MCF 10A (cell line): ENCODE measurements at regions not wholly inside any gene's neighbourhood (a gene's known extent, or its start where the extent isn't known, plus 50 kb on each side); places are given as distances from the start of the nearest gene placed in this dataset.

Source experiments
- BruUV-seq: library from RNA; stranded (reverse); fragments of 400-500 nt; replicated peaks from 2 replicates; lab custom pipeline; 2021; lab: Mats Ljungman, UMichigan
- CTCF ChIA-PET: fragments of 300-600 bp; sonication (Branson Sonifier 250); formaldehyde crosslinking; extraction: SDS; loops from one replicate; lab custom pipeline; 2021; ENCODE audit warnings: antibody characterized with exemption, inconsistent platforms; lab: Yijun Ruan, JAX
- POLR2A ChIA-PET: fragments of 300-600, 350-650 bp; sonication (Branson Sonifier 250); formaldehyde crosslinking; extraction: SDS; loops from one replicate; lab custom pipeline; 2020; ENCODE audit warnings: antibody characterized with exemption, inconsistent platforms; lab: Yijun Ruan, JAX
- DNase-seq: peaks from one replicate; pipeline ENCODE4 v3.0.0-alpha.2; 2018; ENCODE audit not compliant: unreplicated experiment
- H3K27ac Mint-ChIP-seq: one replicate; pipeline ENCODE4 v1.8.0; 2022; ENCODE audit warnings: mild to moderate bottlenecking, low read depth, mixed read lengths; ENCODE audit not compliant: unreplicated experiment
- H3K27me3 Mint-ChIP-seq: one replicate; pipeline ENCODE4 v1.8.0; 2022; ENCODE audit warnings: mixed read lengths; ENCODE audit not compliant: insufficient read depth, unreplicated experiment
- H3K36me3 Mint-ChIP-seq: one replicate; pipeline ENCODE4 v1.8.0; 2022; ENCODE audit warnings: mild to moderate bottlenecking, moderate library complexity, mixed read lengths; ENCODE audit not compliant: insufficient read depth, unreplicated experiment
- H3K4me1 Mint-ChIP-seq: one replicate; pipeline ENCODE4 v1.8.0; 2022; ENCODE audit warnings: mixed read lengths; ENCODE audit not compliant: insufficient read depth, unreplicated experiment
- H3K4me3 Mint-ChIP-seq: one replicate; pipeline ENCODE4 v1.8.0; 2022; ENCODE audit warnings: mild to moderate bottlenecking, moderate library complexity, mixed read lengths; ENCODE audit not compliant: unreplicated experiment
- H3K9me3 Mint-ChIP-seq: one replicate; pipeline ENCODE4 v1.8.0; 2022; ENCODE audit warnings: mixed read lengths; ENCODE audit not compliant: unreplicated experiment
- intact Hi-C: fragments of 100-400 bp; cut with micrococcal nuclease; formaldehyde crosslinking; loops from 2 replicates; pipeline ENCODE4 v1.14.1; 2022
- TF ChIP-seq, protein P1 (sequence below): fragments of 200-600 bp; IDR thresholded peaks from one replicate; pipeline ENCODE4 v1.8.0; 2022; ENCODE audit warnings: antibody characterized with exemption, mild to moderate bottlenecking; ENCODE audit not compliant: unreplicated experiment

DNA sequence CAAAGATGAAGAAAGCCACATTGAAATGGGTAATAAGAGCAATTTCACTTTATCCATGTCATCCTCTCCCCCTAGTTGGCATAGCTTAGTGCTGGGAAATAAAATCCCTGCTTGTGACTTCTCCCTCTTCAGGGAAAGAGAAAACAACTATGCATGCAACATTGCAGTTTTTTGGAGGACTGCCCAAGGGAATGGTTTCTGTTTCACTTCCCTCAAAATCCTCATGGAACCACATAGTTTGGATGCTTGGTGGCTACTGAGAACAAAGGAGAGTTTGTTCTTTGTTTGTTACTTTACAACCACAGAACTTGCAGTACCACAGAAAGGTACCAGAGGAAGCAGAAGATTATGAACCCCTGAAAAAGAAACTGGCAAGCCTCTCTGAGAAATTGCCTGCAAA is 384.6 kb upstream of the RORA start:
- DNase-seq, result peak; percentile 3
- CTCF ChIA-PET, result no interaction called here
- no peaks in the 10 kb centered on the region for H3K36me3 Mint-ChIP-seq

DNA sequence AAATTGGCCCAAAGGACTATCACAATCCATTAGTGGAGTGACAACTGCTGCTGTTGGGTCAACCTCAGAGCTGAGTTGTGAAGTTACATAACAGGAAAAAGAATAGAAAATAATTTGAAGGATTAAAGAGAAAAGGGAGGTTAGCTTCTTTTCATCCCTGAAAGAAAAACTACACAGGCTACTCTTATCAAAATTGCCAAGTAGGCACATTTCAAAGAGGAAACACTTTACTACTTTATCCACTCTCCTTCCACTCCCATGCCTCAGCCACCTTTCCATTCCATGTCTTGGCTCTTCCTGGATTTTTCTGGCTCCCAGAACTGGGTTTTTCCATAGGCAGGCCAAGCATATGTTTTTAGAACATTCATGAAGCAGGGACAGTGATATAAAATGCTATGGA is 384.0 kb upstream of the RORA start:
- no peaks in the 10 kb centered on the region for H3K4me1 Mint-ChIP-seq
- no TSS peak for BruUV-seq
- intact Hi-C loops, result no loop called here
- POLR2A ChIA-PET, result no interaction called here
- no peak for DNase-seq
- TF ChIP-seq, protein P1, sequence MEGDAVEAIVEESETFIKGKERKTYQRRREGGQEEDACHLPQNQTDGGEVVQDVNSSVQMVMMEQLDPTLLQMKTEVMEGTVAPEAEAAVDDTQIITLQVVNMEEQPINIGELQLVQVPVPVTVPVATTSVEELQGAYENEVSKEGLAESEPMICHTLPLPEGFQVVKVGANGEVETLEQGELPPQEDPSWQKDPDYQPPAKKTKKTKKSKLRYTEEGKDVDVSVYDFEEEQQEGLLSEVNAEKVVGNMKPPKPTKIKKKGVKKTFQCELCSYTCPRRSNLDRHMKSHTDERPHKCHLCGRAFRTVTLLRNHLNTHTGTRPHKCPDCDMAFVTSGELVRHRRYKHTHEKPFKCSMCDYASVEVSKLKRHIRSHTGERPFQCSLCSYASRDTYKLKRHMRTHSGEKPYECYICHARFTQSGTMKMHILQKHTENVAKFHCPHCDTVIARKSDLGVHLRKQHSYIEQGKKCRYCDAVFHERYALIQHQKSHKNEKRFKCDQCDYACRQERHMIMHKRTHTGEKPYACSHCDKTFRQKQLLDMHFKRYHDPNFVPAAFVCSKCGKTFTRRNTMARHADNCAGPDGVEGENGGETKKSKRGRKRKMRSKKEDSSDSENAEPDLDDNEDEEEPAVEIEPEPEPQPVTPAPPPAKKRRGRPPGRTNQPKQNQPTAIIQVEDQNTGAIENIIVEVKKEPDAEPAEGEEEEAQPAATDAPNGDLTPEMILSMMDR, result no peak
- no peak overlapping the region for H3K4me3 Mint-ChIP-seq
- CTCF ChIA-PET, result interaction anchor here (0.6 to 1.7 kb wide), 3 partner anchors 8 to 1101 kb away, joined by 3 to 5 read pairs (median 3); no protein-coding TSS in a partner anchor
- no peaks in the 10 kb centered on the region for H3K36me3 Mint-ChIP-seq
- H3K27me3 Mint-ChIP-seq, result peaks cover 11% of the 10 kb centered on the region
- H3K27ac Mint-ChIP-seq, result no peak overlapping the region
- H3K9me3 Mint-ChIP-seq, result peaks cover 8% of the 10 kb centered on the region

More for the DNA sequence above, 384.6 kb upstream of the RORA start:
- H3K4me3 Mint-ChIP-seq, result no peak overlapping the region
- intact Hi-C loops, result no loop called here
- TF ChIP-seq, protein P1, result no peak
- H3K4me1 Mint-ChIP-seq, result no peaks in the 10 kb centered on the region
- POLR2A ChIA-PET, result no interaction called here
- no TSS peak for BruUV-seq
- peaks cover 11% of the 10 kb centered on the region for H3K27me3 Mint-ChIP-seq
- H3K9me3 Mint-ChIP-seq, result peaks cover 8% of the 10 kb centered on the region
- H3K27ac Mint-ChIP-seq, result no peak overlapping the region

DNA sequence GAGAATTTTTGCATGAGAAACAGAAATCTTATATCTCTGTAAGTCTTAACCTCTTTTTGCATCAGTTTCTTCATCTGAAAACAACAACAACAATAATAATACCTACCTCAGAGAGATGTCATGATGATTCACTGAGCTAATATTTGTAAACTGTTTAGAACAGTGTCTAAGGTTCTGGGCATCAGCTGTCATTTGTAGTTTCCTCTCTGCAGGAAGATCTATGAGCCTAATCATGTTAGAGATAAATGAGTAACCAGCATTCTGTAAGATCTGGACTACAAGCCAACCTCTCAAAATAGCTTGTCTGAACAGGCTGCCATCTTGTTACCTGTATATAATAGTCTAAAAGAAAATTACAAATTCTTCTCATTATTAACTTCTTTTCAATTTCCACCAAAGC is 383.0 kb upstream of the RORA start:
- Mint-ChIP-seq H3K27ac (no peak overlapping the region), H3K4me3 (no peak overlapping the region), H3K27me3 (peaks cover 11% of the 10 kb centered on the region), H3K4me1 (no peaks in the 10 kb centered on the region), H3K36me3 (no peaks in the 10 kb centered on the region), H3K9me3 (peaks cover 6% of the 10 kb centered on the region)
- intact Hi-C loops, result no loop called here
- ChIA-PET POLR2A (no interaction called here), CTCF (interaction anchor here (1.7 kb wide), 1 partner anchor 9 kb away, joined by 5 read pairs; no protein-coding TSS in a partner anchor)
- no TSS peak for BruUV-seq
- TF ChIP-seq, protein P1, result no peak
- DNase-seq, result no peak

DNA sequence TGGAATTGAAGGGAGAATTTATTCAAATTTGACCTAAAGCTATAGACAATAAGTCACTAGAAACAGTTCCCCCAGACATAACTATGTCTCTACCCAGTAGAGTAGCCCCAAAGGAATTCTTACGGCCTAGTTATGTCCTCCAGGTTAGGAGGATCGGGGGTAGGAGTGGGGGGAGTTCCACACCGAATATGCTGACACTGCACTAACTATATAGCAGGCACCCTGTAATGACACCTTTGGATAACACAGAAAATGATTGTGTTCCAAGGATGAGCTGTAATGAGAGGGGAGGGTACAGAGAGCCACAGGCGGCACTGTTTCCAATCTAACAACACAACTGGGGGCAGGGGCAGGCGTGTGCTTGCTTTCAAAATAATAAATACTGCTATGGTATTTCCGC is 376.2 kb upstream of the RORA start:
- Mint-ChIP-seq H3K27ac (no peak overlapping the region), H3K27me3 (no peaks in the 10 kb centered on the region), H3K36me3 (no peaks in the 10 kb centered on the region), H3K4me1 (no peaks in the 10 kb centered on the region), H3K9me3 (no peaks in the 10 kb centered on the region), H3K4me3 (no peak overlapping the region)
- no peak for DNase-seq
- CTCF ChIA-PET, result interaction anchor here (0.6 kb wide), 1 partner anchor 378 kb away, joined by 3 read pairs; no protein-coding TSS in a partner anchor
- POLR2A ChIA-PET, result no interaction called here
- no TSS peak for BruUV-seq
- TF ChIP-seq, protein P1, result no peak
- intact Hi-C loops, result no loop called here
